GM12878 (cell line): ENCODE measurements at regions not wholly inside any gene's neighbourhood (a gene's known extent, or its start where the extent isn't known, plus 50 kb on each side); places are given as distances from the start of the nearest gene placed in this dataset.

ENCODE experiments used
- ATAC-seq: fragments of 200-7000 bp; cut with Tn5 transposase; 3 replicates; pipeline ENCODE4 v1.9.1; 2020; ENCODE audit warnings: mild to moderate bottlenecking, moderate library complexity
- BruUV-seq: library from RNA; stranded (reverse); fragments of 400-500 nt; replicated peaks from 2 replicates; lab custom pipeline; 2021; lab: Mats Ljungman, UMichigan
- CTCF ChIA-PET: fragments of 300-600 bp; sonication (Branson Sonifier 250); formaldehyde crosslinking; extraction: SDS; loops from one replicate; lab custom pipeline; 2021; ENCODE audit warnings: inconsistent platforms; lab: Yijun Ruan, JAX
- POLR2A ChIA-PET: fragments of 350-600 bp; formaldehyde crosslinking; extraction: SDS; loops from one replicate; lab custom pipeline; 2021; ENCODE audit warnings: inconsistent platforms; lab: Charles Lee
- RAD21 ChIA-PET: fragments of 300-600 bp; sonication (Branson Sonifier 250); formaldehyde crosslinking; loops from one replicate; lab custom pipeline; 2023; ENCODE audit warnings: antibody characterized with exemption; ENCODE audit not compliant: unreplicated experiment; lab: Charles Lee
- SMC1A ChIA-PET: fragments of 300-600 bp; sonication (Branson Sonifier 250); formaldehyde crosslinking; loops from one replicate; lab custom pipeline; 2023; ENCODE audit not compliant: unreplicated experiment, uncharacterized antibody; lab: Charles Lee
- DNase-seq: peaks from one replicate; pipeline ENCODE4 v3.0.0-alpha.2; 2011; ENCODE audit warnings: low read depth, low spot score
- FAIRE-seq: peaks from 3 replicates; lab custom pipeline; 2011; peaks lifted over from hg19 to GRCh38; lab: Jason Lieb, UNC
- H2AFZ ChIP-seq: 2 replicates; pipeline ENCODE4 v1.6.0; 2011; ENCODE audit warnings: low read depth, low read length, control low read depth; ENCODE audit not compliant: control insufficient read depth
- H3K27ac ChIP-seq: 2 replicates; pipeline ENCODE4 v1.5.1; 2011; ENCODE audit warnings: control low read depth; ENCODE audit not compliant: control insufficient read depth, insufficient read depth
- H3K27me3 ChIP-seq, 2 experiments: replicated peaks in 1 of 2; 2 replicates each; pipeline versions ENCODE4 v1.6.0 to v1.6.1; 2011; ENCODE audit warnings: low read length in 1 of 2; ENCODE audit not compliant: control insufficient read depth in 2 of 2, insufficient read depth in 2 of 2
- H3K36me3 ChIP-seq, 2 experiments: 2 replicates each; pipeline ENCODE4 v1.5.1; 2011; ENCODE audit warnings: low read length in 1 of 2; ENCODE audit not compliant: control insufficient read depth in 2 of 2, insufficient read depth in 2 of 2
- H3K4me1 ChIP-seq: 2 replicates; pipeline ENCODE4 v1.6.1; 2011; ENCODE audit warnings: mild to moderate bottlenecking, low read length, moderate library complexity, mixed read lengths; ENCODE audit not compliant: control insufficient read depth, insufficient read depth
- H3K4me2 ChIP-seq: 2 replicates; pipeline ENCODE4 v1.6.0; 2011; ENCODE audit warnings: control low read depth; ENCODE audit not compliant: control insufficient read depth, insufficient read depth
- H3K4me3 ChIP-seq: fragments of 200-600 bp; sonication (generic); 2 replicates; pipeline ENCODE4 v1.5.1; 2016
- H3K79me2 ChIP-seq: 2 replicates; pipeline ENCODE4 v1.6.0; 2011; ENCODE audit warnings: low read length; ENCODE audit not compliant: control insufficient read depth, insufficient read depth
- H3K9ac ChIP-seq: 2 replicates; pipeline ENCODE4 v1.8.0; 2011; ENCODE audit warnings: low read length, control low read depth, mixed read lengths; ENCODE audit not compliant: control insufficient read depth, insufficient read depth
- H3K9me3 ChIP-seq: replicated peaks from 3 replicates; pipeline ENCODE4 v1.5.1; 2011; ENCODE audit warnings: mild to moderate bottlenecking, low read length; ENCODE audit not compliant: control insufficient read depth, insufficient read depth
- H4K20me1 ChIP-seq: 2 replicates; pipeline ENCODE4 v1.6.0; 2011; ENCODE audit not compliant: control insufficient read depth, insufficient read depth
- BACH1 ChIP-seq: fragments of 450-650 bp; IDR thresholded peaks from 2 replicates; pipeline ENCODE4 v1.6.1; 2017; ENCODE audit warnings: mild to moderate bottlenecking, borderline replicate concordance
- MTA3 ChIP-seq: IDR thresholded peaks from 2 replicates; pipeline ENCODE4 v1.6.1; 2012; ENCODE audit warnings: low read length, inconsistent platforms, borderline replicate concordance
- RAD51 ChIP-seq: fragments of 450-650 bp; IDR thresholded peaks from 2 replicates; pipeline ENCODE4 v1.6.1; 2016; ENCODE audit warnings: moderate library complexity, mild to moderate bottlenecking, inconsistent platforms
- WGBS: methylation state at CpG from one replicate; pipeline ENCODE4 v1.1.6; 2016; ENCODE audit warnings: low lambda C conversion rate; ENCODE audit not compliant: insufficient replicate concordance, insufficient coverage; ENCODE audit errors: missing lambda C conversion rate; 5-methylcytosine and 5-hydroxymethylcytosine counted together
- in situ Hi-C: fragments of 300-500 bp; cut with MboI; formaldehyde crosslinking; loops from 9 replicates; pipeline ENCODE4 v1.14.3; 2018; ENCODE audit warnings: mixed read lengths
- intact Hi-C: fragments of 100-400 bp; cut with micrococcal nuclease; formaldehyde crosslinking; loops from one replicate; pipeline ENCODE4 v1.14.2; 2022; ENCODE audit not compliant: unreplicated experiment
- TF ChIP-seq, protein P1 (sequence below): fragments of 450-650 bp; IDR thresholded peaks from 2 replicates; pipeline ENCODE4 v1.6.1; 2017; ENCODE audit warnings: antibody characterized with exemption, mild to moderate bottlenecking, moderate library complexity
- TF ChIP-seq, protein P2 (sequence below): fragments of 450-650 bp; IDR thresholded peaks from 2 replicates; pipeline ENCODE4 v1.6.1; 2017; ENCODE audit warnings: mild to moderate bottlenecking

DNA sequence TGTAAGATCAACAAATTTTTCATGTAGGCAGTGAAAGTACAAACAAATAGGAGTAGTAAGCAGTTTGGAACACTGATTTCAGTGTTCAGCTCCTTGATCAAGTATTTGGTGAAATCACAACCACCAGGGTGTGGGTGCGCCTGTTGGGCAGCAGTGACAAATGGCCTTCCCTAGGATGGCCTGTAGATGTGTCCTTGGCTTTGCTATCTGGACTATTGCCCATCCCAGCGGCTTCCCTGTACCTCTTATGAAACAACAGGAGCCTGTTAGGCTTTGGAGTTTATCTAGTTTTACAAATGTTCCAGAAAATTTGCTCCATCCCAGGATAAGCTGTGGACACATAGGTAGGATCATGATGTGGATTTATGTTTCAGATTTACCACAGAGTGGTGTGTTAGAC, 216.8 kb upstream of the FAT1 start:
- WGBS: 5% methylated on average over 2 of the region's 2 CpGs
- FAIRE-seq (no peak), DNase-seq (no peak), ATAC-seq (no peak)
- in situ Hi-C loops (no loop called here), intact Hi-C loops (no loop called here)
- no peak overlapping the region for H2AFZ ChIP-seq
- no peak overlapping the region for H3K4me3 ChIP-seq
- no peak overlapping the region for H3K27ac ChIP-seq
- H3K79me2 ChIP-seq: no peaks in the 10 kb centered on the region
- H3K4me1 ChIP-seq: no peaks in the 10 kb centered on the region
- ChIA-PET SMC1A (no interaction called here), CTCF (no interaction called here), POLR2A (no interaction called here), RAD21 (no interaction called here)
- no peaks in the 10 kb centered on the region for H3K9me3 ChIP-seq
- H3K9ac ChIP-seq: no peak overlapping the region
- no peaks in the 10 kb centered on the region for H4K20me1 ChIP-seq
- H3K27me3 ChIP-seq: no peaks in the 10 kb centered on the region
- no peaks in the 10 kb centered on the region for H3K36me3 ChIP-seq
- TF ChIP-seq MTA3: no peak
- TF ChIP-seq RAD51: no peak
- no peak for TF ChIP-seq BACH1
- TF ChIP-seq, protein P1, sequence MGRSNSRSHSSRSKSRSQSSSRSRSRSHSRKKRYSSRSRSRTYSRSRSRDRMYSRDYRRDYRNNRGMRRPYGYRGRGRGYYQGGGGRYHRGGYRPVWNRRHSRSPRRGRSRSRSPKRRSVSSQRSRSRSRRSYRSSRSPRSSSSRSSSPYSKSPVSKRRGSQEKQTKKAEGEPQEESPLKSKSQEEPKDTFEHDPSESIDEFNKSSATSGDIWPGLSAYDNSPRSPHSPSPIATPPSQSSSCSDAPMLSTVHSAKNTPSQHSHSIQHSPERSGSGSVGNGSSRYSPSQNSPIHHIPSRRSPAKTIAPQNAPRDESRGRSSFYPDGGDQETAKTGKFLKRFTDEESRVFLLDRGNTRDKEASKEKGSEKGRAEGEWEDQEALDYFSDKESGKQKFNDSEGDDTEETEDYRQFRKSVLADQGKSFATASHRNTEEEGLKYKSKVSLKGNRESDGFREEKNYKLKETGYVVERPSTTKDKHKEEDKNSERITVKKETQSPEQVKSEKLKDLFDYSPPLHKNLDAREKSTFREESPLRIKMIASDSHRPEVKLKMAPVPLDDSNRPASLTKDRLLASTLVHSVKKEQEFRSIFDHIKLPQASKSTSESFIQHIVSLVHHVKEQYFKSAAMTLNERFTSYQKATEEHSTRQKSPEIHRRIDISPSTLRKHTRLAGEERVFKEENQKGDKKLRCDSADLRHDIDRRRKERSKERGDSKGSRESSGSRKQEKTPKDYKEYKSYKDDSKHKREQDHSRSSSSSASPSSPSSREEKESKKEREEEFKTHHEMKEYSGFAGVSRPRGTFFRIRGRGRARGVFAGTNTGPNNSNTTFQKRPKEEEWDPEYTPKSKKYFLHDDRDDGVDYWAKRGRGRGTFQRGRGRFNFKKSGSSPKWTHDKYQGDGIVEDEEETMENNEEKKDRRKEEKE: no peak
- TF ChIP-seq, protein P2, sequence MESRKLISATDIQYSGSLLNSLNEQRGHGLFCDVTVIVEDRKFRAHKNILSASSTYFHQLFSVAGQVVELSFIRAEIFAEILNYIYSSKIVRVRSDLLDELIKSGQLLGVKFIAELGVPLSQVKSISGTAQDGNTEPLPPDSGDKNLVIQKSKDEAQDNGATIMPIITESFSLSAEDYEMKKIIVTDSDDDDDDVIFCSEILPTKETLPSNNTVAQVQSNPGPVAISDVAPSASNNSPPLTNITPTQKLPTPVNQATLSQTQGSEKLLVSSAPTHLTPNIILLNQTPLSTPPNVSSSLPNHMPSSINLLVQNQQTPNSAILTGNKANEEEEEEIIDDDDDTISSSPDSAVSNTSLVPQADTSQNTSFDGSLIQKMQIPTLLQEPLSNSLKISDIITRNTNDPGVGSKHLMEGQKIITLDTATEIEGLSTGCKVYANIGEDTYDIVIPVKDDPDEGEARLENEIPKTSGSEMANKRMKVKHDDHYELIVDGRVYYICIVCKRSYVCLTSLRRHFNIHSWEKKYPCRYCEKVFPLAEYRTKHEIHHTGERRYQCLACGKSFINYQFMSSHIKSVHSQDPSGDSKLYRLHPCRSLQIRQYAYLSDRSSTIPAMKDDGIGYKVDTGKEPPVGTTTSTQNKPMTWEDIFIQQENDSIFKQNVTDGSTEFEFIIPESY: no peak
- H3K4me2 ChIP-seq: no peak overlapping the region
- no TSS peak for BruUV-seq
